AG09309 (cell line): ENCODE measurements at regions not wholly inside any gene's neighbourhood (a gene's known extent, or its start where the extent isn't known, plus 50 kb on each side); places are given as distances from the start of the nearest gene placed in this dataset.

Experiments used
- DNase-seq: peaks from one replicate; pipeline ENCODE4 v3.0.0-alpha.2; 2010; ENCODE audit warnings: low read depth
- H3K4me3 ChIP-seq: 2 replicates; pipeline ENCODE4 v1.5.1; 2011; ENCODE audit warnings: mild to moderate bottlenecking, low read depth, low read length, moderate library complexity; ENCODE audit not compliant: control insufficient read depth
- CTCF ChIP-seq: IDR thresholded peaks from 2 replicates; pipeline ENCODE4 v1.5.1; 2011; ENCODE audit warnings: mild to moderate bottlenecking, low read depth, low read length, inconsistent platforms; ENCODE audit not compliant: insufficient read depth, control insufficient read depth; ENCODE audit errors: missing control alignments

GRCh38 chr2:236632295-236633218 is 62.9 kb downstream of the ACKR3 start:
- no peak for DNase-seq
- no peak overlapping the region for H3K4me3 ChIP-seq
- no peak for TF ChIP-seq CTCF

- no peak for DNase-seq
- TF ChIP-seq CTCF = no peak
- no peak overlapping the region for H3K4me3 ChIP-seq
These were observed 63.6 kb downstream of the ACKR3 start for GRCh38 chr2:236633219-236633570.

- no peak for DNase-seq
- no peak overlapping the region for H3K4me3 ChIP-seq
- no peak for TF ChIP-seq CTCF
These were observed 64.3 kb downstream of the ACKR3 start for GRCh38 chr2:236633775-236634560.

GRCh38 chr2:236636261-236636660 is 66.6 kb downstream of the ACKR3 start:
- H3K4me3 ChIP-seq = no peak overlapping the region
- DNase-seq = no peak
- no peak for TF ChIP-seq CTCF

- no peak overlapping the region for H3K4me3 ChIP-seq
- no peak for DNase-seq
- no peak for TF ChIP-seq CTCF
These were observed 67.3 kb downstream of the ACKR3 start for GRCh38 chr2:236636714-236637470.
